Stimulated activated CD4-positive, alpha-beta T cell treated with anti-CD3 and anti-CD28 coated beads, Interleukin-4, amount 100 ng/mL, for 48 hours (primary cell): ENCODE measurements at regions not wholly inside any gene's neighbourhood (a gene's known extent, or its start where the extent isn't known, plus 50 kb on each side); places are given as distances from the start of the nearest gene placed in this dataset.

Experiments used
- DNase-seq, 2 donors: peaks; one replicate each; pipeline ENCODE4 v3.0.0-alpha.2; 2020; ENCODE audit warnings: low read depth in 2 of 2

DNA sequence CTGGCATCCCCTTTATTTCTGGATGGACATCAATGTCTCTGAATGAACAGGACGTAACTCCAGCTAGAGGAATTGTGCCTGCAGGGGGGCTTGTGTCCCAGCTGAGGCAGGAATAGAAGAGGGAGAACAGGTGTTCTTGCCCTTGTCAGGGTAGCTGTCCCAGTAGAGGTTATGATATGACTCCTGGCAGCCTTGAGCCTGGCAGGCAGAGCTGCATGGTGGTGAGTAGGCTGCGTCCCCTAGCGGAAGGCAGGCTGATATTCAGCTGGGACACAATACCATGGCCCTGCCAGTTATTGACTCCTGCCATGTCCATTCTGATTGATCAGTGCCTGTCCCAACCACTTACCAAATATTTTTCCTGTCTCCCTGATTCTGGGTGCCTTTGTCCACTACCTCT lies 197.2 kb downstream of the RAP2A start:
- no peak for DNase-seq

DNA sequence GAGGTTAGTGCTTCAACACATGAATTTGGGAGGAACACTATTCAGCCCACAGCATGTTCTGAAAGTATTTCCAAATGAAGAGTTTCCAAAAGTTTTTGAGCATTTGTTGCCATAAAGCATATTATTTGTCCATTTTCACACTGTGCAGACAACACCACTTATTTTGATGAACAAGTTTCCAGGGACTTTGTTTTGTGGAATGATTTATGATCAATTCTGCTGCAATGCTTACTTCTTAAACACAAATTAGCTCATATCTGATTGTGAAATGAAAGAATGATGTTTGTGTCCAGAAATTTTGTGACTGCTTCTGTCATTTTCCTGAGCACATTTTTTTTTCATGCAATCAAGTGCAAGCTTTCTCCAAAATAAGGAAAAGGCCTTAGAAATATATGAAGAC lies 205.3 kb downstream of the RAP2A start:
- no peak for DNase-seq

DNA sequence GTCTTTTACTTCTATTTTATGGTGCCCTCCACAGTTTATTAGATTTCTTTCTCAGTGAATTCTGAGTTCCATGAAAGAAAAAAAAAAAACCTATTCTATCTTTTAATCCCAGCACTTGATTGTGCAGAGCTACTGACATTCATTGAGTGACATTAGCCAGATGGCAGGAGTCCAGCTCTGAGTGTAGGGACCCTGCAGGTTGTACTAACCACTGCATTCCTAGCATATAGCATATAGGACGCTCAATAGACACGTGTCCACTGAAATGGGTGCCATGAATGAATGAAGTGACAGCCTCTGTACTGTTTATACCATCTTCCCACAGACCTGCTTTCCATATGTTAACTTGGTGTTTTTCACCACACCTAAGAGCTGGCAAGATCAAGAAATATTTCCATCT lies 206.3 kb downstream of the RAP2A start:
- DNase-seq: no peak

DNA sequence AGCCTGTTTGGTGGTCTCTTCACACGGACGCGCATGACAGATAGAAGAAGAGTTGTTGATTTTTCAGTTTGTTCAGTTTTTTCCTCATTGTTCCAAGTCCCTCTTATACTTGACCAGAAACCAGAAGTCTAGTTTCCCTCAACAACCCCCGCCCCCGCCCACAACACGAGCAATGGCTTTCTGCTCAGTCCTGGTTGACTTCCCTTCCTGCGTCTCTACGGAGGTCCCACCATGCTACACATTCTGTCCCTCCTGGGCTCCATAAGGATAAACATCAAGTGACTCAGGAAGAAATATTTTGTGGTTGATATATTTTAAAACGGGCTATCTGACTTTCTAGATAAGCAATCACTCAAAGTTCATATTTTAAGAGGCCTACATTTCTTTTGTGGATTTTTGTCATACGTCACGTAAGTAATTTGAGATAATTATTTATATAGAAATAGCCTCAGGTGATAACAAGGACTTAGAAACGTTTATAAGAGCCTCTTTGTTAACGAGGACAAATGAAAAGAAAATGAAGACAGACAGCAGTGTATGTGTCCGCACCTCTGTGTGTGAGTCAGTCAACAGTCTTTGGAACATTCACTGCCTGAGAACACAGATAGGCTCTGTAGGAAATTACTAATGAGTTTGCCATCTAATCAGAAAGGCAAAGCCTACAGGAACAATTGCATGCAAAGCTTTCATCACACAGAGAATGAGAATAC lies 214.4 kb downstream of the RAP2A start:
- DNase-seq: no peak

DNA sequence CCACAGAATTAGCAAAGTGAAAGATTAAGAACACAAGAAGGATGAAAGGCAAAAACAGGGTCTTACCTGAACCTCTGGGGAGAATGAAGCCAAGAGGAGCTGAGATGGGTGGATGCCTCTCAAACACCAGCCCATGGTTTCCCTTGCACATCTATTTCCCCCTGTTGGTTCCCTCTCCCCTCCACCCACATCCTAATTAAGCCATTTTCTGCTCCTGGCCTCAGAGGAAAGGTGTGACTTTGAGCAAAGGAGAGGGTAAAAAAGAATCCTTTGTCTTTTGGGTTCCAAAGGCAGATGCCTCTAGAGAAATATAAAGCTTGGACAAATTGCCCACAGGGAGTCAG lies 214.9 kb downstream of the RAP2A start:
- no peak for DNase-seq

DNA sequence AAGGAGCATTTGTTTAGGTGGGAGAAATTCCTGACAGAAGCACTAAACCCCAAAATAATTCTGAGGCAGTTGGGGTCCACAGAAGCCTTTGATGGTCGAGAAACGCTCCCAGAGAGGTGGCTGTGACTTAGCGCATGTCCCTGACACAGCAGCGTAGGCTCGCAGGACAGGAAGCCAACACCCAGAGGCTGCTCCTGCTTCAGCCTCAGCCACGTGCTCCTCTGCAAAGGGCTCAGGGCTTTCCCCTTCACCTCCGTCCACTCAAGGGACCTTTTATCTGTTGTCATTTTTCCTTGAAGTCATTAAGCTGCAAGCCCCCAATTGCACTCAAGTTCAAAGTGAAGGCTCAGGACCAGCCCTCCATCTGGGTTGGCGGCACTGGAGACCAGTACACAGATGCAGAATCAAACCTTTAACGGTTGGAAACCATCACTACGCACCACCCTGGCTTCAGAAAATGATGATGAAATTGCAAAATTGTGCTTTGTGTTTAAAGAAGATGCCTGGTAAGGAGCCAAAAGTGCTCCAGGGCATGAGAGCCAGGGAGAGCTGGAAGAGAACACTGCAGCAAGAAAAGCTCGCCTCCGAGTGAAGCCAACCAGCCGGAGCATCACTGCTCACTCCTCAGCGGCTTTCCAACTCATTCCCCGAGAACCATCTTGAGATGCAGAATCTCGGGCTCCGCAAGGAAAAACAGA lies 219.6 kb downstream of the RAP2A start:
- no peak for DNase-seq

DNA sequence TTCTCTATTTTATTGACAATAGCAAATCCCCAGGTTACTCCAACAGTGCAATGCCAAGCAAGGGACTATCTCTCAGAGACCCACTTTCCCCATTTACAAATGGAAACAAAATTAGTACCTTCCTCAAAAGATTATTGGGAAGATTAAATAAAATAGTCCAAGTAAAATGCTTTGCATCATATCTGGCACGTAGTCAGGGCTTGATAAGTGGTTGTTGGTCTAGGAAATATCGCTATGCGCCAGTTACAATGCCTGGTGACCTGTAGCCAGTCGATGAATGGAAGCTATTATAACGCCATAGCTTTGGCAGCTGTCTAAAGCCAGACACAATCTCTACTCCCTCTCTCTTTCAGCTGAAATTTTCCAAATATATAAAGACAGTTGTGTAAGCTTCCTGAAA lies 220.3 kb downstream of the RAP2A start:
- DNase-seq: no peak

DNA sequence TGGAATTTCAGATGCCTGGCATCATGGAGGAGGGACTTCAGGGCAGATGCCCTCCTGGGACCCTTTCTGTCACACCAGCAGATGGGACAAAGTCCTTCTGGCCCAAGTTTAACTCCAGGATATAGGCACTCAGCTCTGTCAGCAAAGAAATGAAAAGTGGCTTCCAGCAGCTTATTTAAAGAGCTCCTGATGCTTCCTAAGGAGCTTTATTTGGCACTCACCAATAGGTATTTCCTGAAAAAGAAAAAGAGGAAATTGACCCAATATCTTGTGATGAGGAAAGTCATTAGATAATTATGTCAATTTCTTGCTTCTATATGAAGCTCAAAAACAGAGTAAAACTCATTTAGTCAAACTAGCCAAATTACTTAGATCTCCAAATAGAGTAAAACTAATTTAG lies 224.6 kb downstream of the RAP2A start:
- DNase-seq: no peak

DNA sequence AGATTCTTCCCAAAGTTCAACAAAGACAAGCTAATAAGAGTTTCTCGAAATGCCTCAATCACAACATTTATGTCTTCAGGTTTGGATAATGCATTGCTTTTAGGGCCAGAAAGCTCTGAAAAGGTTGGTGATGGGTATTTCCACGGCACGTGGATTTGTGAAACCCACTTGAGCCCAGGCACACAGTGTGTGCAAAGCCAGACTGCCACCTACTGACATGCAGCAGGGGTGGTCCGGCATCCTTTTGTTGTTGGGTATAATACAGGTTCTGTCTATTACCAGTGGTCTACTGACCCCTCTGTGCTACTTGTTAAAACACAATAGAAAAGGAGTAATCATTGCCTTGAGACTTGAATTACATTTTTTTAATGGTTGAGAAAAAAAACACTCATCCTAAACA lies 225.6 kb downstream of the RAP2A start:
- DNase-seq: no peak

DNA sequence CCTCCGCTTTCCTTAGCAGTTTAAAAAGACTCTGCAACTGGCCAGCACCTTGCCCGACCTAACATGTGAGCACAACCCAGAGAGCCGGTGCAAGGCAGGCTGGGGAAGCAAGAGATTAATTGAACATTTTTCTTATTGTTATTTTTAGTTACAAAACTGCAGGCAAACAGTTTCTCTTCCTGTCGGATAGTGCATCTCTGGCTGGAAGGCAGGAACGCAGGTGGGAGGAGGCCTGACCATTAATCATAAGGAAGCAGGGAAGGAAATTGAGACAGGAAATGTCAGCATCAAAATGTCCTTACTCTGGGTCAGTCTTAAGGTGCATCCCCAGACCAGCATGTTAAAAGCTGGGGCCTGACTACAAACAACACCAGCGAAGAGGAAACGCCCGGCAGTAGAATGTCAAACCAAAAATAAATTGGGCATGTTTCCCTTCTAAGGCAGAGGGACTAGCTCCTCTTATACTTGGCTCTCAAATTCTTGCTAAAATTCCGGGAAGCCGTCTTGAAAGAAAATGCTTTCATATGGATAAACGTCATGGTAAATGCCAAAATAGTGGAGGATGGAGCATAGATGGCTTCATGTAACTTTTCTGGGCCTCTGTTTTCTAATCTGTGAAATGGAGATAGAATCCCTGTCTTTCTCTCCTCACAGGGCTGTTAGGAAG lies 226.8 kb downstream of the RAP2A start:
- DNase-seq: no peak

DNA sequence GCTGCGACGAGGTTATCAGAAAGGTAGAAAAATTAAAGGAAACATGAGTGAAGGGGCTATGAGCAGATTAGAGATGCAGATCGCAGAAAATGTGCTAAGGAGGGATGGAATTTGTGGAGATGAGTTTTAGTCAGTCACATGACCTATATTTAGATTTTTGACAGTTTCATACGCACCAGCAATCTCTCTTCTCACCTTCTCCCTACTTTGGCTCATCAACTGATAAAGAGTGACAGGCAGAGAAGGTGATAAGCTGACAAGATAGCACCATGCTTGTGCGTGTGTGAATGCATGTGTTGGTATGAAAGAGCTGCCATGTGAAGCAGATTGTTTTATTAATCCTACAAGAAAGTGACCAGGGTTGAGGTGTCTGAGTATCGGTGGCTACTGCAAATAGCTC lies 252.6 kb downstream of the RAP2A start:
- DNase-seq: no peak

DNA sequence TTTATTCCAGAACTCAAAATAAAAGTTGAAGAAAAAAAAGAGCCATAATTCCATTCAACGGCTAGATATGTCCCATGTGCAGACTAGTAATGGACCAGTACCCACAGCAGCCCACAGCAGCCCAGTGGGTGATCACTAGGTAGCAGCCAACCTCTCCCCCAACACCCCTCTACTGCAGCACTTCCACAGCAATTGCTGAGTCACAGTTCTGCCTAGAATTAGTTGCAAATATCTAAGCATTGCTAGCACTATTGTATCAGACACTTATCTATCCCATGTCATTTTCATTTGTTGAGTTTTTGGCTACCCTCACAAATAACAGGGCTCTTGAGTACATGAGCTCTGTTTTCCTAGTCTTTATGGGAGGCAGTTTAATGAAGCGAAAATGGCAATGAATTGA lies 258.7 kb downstream of the RAP2A start:
- DNase-seq: no peak

DNA sequence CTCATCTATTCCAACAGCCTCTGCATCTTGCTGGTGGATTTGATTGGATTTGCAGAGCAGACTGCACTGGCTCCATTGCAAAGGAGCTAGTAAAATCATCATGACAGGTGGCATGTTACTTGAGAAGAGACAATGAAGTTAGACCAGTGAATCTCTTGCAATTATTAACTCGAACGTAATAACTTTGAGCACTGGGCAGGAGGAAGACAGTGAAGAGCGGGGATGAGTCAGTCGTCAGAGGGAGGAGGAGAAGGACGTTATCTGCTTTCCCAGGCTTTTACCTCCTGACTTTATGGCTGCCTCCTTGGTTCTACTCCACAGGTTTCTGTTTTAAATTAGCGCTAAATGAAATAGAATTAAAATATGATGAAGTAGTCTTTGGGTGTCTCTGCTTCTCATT lies 257.8 kb upstream of the IPO5 start:
- no peak for DNase-seq

DNA sequence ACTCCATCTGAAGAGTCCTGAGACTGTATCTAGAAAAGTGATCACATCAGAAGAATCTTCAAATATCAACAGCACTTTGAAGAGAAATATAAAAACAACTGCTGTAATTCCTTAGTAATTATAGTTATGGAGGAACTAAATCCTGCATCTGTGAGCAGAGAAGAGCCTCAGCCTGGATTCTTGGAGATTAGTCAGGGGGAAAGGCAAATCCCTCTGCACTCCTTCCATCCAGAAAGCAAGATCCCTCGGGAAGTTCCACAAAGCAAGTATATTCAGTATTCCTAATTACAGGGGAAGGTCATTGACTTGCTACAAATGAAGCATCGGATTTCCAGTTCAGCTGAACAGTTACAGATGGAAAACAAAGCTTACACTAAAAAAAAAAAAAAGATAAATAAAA lies 256.6 kb upstream of the IPO5 start:
- DNase-seq: no peak

DNA sequence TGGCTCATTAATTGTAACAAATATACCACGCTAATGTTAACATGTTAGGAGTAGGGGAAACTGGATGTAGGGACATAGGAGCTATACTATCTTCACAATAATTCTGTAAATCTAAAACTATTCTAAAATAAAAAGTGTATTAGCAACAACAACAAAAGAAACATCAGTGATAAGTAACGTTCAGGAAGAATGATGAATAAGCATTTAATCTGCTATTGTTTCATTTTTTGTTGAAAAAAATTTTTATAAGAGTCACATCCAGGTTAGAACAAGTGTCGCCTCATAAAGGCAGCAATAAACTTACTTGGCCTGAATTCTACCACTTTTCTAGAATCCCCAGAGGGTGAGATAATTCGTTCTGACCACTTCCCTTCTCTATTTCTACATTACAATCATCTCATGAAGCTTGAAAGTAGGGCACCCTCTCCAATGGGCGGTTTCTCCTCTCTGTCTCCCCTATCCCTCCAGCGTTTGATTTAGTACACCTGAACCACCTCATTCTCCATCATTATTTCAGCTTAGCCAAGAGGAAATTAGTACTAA lies 253.1 kb upstream of the IPO5 start:
- no peak for DNase-seq

DNA sequence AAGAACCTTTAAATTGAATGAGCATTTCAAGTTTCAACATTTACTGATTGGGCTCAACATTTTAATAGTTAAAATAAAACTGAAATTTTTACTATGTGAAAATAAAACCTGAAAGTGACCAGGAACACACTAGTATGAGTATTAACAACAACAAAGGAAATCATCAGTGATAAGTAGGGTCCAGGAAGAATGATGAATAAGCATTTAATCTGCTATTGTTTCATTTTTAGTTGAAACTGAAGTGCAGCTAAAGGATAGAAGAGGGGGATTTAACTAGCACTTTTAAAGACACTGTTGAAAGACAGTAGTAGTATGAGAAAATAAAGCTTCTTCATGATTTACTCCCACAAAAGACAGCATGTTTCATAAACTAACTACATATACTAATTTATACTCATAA lies 250.9 kb upstream of the IPO5 start:
- no peak for DNase-seq

DNA sequence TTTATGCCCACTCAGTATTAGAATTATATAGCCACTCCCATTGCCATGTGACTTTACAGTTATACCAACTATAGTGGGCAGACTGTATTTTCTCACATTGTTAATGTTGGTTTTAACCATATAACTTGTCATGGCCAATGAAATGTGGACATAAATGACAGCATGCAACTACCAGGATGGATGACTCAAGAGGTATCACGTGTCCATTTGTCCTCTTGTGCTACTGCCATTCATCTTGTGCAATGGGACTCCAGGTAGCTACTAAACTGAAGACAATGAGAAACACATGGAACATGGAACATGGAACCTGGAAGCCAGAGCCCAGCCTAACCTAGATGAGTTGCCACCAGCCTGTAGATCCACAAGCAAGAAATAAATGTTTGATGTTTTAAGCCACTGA lies 242.7 kb upstream of the IPO5 start:
- no peak for DNase-seq

DNA sequence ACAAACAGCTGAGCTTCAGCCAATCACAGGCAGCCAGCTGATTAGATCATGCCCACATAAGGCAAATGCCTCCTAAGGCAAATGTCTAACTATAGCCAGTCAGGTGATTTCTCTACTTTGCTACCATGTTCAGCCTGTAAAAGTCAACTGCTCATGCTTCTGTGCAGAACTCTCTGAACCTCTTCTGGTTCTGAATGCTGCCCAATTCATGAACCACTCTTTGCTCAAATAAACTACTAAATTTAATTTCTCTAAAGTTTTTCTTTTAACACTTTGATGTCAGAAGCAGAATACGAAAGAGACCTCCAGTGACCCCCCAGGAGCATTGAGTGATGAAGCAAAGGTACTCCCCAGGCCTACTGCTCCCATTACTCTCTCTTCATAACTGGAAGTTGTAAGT lies 240.7 kb upstream of the IPO5 start:
- DNase-seq: no peak

DNA sequence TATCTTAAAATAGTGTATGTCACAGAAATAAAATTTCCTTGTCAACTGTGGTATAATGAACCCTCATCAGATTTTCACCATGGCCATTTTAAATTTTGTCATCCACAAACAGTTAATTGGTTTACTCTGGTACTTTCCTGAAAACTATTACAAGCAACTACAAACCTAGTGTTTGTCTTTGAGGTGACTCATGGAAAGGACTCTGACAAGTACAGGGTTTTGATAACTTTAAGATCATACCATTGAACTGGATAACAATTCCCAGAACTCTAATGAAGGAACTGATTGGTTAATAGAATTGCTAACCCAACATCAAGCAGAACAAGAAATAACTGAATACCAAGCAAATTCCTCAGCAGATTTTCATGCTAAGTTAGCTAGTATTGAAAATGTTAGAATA lies 237.7 kb upstream of the IPO5 start:
- DNase-seq: no peak

DNA sequence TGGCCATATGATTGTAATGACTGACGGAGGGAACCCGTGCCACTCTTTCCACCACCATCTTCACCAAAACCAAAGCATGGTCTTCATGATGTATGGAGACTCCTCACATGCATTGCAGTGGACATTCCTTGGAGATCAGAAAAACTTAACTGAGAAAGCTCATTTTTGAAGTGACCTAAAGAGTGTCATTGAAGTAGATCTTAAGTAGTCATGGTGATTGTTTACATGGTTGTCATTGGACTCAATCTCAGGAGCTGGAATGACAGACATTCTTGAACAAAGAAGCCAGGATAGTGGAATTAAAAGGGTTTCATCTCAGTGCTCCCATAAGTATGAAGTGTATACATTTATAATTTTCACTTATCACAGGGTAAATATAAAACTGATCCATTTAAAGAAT lies 236.7 kb upstream of the IPO5 start:
- DNase-seq: no peak

DNA sequence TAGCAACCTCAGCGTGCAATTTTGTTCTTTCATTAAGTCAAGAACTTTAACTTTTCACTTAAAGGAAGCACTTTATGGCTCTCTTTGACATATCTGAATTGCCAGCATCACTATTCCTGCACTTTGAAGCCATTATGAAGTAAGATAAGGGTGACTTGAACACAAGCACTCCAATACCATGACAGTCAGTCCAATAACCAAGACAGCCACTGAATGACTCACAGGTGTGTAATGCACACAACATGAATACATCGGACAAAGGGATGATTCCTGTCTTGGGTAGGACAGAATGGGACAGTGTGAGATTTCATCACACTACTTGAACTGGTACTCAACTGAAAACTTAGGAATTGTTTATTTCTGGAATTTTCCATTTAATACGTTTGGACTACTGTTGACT lies 233.7 kb upstream of the IPO5 start:
- no peak for DNase-seq

DNA sequence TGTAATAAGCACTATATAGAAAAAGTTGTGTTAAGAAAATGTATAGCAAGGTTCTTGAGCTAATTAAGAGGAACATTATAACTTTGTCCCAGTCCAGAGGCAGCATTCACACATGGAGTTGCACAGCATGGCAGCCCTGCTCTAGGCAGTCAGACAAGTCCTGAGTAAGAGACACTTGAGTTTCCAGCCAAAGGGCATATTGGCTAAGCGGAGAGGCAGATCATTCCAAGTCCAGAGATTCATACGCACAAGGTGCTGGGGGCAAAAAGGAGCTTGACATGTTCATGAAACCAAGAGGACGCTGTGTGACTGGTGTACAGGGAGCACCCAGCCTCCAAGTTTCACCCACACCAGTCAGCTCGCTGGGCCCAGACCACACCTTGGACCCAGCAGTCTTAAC lies 232.6 kb upstream of the IPO5 start:
- no peak for DNase-seq

DNA sequence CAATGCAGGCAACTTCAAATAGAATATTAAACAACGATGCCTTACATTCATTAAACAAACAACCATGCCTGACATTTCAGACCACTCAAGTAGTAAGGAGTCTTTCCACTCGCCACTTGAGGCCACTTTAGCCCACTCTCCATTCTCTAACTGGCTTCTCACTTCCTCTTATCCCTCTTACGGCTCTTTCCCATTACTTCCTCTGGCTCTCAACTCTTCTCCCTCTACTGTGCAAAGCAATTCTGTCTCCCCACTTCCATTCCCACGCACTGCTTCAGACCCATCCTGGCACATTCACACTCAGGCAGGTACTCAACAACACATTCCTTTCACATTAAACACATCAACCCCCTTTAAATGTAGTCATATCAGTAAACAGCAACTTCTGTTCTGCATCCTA lies 229.8 kb upstream of the IPO5 start:
- DNase-seq: no peak
